HG03521 (cell line): ENCODE measurements at regions not wholly inside any gene's neighbourhood (a gene's known extent, or its start where the extent isn't known, plus 50 kb on each side); places are given as distances from the start of the nearest gene placed in this dataset.

ENCODE experiments used
- ATAC-seq: cut with Tn5 transposase; IDR thresholded peaks from one replicate; pipeline ENCODE4 v1.9.1; 2021; ENCODE audit warnings: mild to moderate bottlenecking, moderate library complexity; ENCODE audit not compliant: unreplicated experiment

GRCh38 chr5:112625246-112625645, 112.4 kb upstream of the APC start:
- ATAC-seq, result no peak

- no peak for ATAC-seq
Observed at GRCh38 chr5:112625689-112626438, 111.8 kb upstream of the APC start.

DNA sequence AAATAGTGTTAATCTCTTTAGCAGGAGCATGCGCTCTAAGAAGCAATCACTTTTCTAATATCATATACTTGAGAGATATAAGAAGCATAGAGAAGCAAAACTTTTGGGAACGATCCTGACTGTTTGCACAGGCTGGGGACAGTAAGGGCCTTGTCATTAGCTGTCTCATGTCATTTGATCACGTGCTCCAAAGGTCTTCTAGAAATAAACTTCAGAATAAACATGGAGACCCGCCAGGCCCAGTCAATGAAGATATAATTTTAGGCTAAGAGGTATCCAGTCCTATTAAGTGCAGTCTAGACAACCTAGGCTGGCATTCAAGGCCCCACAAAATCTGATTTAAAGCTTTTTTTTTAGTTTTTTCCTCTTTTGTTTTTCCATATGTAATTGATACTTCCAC, 111.0 kb upstream of the APC start:
- ATAC-seq, result no peak

GRCh38 chr5:112628214-112628980, 109.3 kb upstream of the APC start:
- no peak for ATAC-seq

DNA sequence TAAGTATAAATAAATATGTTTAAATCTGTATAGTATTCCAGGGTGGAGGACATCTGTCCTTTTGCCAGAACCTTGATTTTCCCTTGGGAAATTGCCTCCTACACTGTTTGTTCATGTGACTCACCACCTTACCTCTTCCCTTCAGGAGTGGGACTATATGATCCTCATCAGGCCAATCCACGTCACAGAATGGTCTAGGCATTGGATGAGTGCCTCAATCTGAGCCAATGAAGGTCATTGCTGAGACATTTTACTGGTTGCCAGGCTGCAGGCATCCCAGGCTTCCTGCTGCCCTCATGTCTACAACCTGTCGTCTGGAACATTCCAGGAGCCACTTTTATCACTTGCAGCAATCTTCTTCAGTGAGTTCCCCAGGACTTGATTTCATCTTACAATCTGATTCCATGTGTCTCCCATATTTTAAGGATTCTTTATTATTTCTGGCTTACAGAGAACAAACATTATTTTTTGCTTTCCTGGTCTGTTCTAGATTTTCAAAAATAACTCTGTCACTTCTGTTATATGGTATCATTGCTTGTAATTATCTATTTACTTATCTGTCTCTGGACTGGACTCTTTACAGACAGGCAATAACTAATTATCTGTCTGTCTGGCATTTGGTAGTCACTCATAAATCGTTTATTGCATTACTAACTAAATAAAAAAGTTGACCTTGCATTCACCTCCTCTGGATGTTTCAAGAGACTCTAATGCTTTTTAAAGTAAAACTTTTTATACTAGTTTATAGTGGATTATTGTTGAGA, 107.3 kb upstream of the APC start:
- no peak for ATAC-seq

GRCh38 chr5:112634166-112634565, 103.5 kb upstream of the APC start:
- no peak for ATAC-seq

- ATAC-seq, result no peak
Observed at GRCh38 chr5:112634796-112635195, 102.9 kb upstream of the APC start.

DNA sequence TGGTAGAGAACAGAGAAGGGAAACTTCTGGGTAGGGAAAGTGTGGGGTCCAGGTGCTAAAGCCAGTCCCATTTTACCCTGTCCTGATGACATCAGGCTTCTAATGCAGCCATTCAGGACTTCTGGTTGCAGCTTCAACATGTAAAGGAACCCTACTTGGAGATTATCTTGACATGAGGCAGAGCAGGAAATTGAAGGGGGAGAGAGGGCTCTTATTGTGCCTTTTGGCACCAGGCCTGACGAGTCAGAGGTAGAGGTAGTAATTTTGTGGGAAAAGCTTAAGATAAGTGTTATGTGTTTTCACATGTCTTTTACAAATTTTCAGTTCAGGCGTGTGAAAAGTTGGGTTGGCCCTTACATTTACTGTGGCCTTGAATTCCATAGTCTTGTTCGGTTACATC, 102.4 kb upstream of the APC start:
- no peak for ATAC-seq

DNA sequence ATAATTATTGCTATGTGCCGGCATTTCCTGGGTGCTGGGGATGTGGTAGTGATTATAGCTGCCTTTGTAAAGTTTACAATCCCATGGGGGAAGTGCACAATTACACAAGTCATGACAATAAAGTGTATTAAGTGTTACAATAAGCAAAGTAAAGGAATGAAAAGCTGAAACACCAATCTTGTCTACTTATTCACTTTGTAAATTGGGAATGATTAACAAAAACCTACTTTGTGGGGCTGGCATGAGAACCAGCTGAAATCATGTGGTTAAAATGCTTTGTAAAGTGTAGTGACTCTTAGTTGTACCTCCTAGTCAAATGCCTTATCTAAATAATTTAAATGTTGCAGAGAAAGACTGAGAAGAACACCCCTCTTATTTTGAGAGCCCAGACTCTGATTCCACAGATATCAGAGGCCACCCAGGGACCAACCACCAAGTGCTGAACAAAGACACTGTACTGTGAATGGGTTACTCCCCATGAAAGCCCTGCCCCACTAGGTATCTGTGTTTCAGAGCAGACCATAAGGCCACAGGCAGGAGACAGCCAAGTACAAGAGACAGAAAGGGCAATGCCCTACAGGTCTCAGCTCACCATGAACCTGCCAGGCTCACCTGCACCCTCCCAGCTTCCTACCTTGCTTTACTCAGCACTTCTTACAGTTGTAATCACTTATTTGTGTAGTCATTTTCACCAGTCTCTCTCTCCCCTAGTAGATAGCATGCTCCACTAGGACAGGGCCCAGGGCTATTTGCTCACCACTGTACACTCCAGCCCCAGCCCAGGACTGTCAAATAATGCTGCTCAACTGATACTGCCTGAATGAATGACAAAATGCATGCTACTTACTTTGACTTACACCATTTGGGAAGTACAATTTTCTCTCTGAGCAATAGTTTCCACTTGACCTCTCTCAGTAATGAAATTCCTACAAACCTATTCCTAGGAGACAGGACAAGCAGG, 101.6 kb upstream of the APC start:
- ATAC-seq, result no peak

GRCh38 chr5:112636751-112637150, 100.9 kb upstream of the APC start:
- ATAC-seq, result no peak

- no peak for ATAC-seq
Observed at GRCh38 chr5:112637343-112637742, 100.3 kb upstream of the APC start.

DNA sequence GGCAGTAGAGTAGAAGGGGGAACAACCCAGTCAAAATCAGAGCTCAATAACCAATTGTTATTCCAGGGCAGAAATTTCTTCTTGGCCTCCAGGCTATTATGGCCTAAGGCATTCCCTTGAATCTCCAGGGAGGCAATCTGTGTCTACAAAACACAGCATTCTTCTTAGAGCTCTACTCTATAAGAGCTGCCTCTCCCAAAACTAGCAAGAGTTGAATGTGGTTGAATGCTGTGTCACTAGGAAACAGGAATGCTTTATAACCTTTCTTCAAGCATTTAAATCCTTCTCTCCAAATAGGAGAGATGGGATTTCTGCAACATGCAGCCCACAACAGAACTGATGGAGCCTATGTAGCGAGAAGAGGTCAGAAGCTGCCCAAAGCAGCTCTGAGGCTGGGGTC, 97.1 kb upstream of the APC start:
- ATAC-seq, result no peak

DNA sequence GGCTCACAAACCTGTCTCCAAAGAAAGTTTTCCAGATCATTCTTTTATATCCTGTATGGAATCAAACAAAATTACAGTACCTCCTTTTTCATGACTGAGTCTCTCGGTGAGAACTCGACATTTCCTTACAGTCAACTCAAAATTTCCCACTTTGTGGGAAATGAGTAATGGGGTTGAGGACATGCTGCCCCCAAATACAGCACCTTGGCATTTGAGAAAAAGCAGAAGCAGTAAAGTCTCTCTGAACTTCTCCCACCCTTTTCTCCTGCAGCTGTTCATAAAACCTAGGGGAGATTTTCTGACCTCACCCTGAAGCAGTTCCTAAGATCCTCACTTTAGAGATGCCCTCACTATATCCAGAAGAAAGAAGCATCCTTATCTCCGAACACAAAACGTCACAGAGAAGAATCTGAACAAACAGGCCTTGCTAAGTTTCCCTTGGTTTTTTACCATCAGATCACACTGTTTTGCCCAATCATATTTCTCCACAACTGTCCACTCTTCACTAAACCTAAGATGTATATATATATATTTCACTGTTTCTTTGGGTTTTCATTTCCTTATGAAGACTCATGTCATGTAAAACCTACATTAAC, 96.1 kb upstream of the APC start:
- no peak for ATAC-seq

GRCh38 chr5:112642885-112643284, 94.8 kb upstream of the APC start:
- no peak for ATAC-seq

GRCh38 chr5:112643339-112643971, 94.2 kb upstream of the APC start:
- no peak for ATAC-seq

DNA sequence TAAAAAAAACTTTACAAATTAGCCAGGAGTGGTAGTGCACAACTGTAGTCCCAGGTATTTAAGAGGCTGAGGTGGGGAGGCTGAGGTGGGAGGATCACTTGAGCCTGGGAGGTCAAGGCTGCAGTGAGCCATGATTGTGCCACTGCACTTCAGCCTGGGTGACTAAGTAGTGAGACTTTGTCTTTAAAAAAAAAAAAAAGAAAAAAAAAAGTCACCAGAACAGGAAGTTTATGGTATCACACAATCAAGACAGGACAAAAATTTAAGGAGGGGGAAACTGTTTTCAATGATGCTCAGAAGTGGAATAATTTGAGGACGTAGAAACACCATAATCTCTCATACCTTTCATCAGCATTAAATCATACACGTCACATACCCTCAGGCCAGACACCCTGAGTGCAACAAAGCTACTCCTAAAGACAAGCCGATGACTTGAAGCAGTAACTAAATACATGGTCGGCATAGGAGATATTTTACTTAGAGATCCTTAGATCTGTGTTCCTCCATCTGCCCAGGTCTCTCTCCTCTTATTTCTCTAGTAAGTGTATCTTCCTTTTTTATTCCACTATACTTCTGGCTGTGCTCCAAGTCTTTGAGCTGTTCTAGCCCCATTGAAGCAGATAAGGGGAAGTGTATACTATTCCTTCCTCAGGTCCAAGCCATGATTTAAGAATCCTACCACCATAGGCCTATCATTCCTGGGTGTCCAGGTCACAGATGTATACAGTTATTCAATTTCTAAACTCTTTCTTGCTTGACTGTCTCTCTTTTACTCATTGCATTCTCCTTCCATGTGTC, 91.3 kb upstream of the APC start:
- ATAC-seq, result no peak

DNA sequence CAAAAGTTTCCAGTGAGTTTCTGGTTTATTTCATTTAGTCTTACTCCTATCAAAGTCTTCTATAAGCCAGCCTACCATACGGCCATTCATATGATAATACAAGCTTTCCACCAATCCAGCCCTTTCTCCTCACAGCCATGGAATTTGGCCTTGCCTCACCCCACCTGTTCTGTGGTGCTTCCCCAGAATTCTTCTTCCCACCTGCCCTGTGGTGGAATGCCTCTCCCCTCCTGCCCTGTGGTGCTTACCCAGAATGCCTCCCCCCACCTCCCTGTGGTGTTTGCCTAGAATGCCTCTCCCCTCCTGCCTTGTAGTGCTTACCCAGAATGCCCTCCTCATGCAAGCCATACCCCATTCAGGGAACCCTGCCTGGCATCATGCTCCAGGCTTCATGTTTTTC, 90.3 kb upstream of the APC start:
- ATAC-seq, result no peak

- ATAC-seq, result no peak
Observed at GRCh38 chr5:112648264-112648663, 89.4 kb upstream of the APC start.

GRCh38 chr5:112649882-112650281, 87.8 kb upstream of the APC start:
- no peak for ATAC-seq
